GM12878 (cell line): ENCODE measurements at regions not wholly inside any gene's neighbourhood (a gene's known extent, or its start where the extent isn't known, plus 50 kb on each side); places are given as distances from the start of the nearest gene placed in this dataset.

Experiments
- ATAC-seq: fragments of 200-7000 bp; cut with Tn5 transposase; 3 replicates; pipeline ENCODE4 v1.9.1; 2020; ENCODE audit warnings: mild to moderate bottlenecking, moderate library complexity
- BruUV-seq: library from RNA; stranded (reverse); fragments of 400-500 nt; replicated peaks from 2 replicates; lab custom pipeline; 2021; lab: Mats Ljungman, UMichigan
- CTCF ChIA-PET: fragments of 300-600 bp; sonication (Branson Sonifier 250); formaldehyde crosslinking; extraction: SDS; loops from one replicate; lab custom pipeline; 2021; ENCODE audit warnings: inconsistent platforms; lab: Yijun Ruan, JAX
- POLR2A ChIA-PET: fragments of 350-600 bp; formaldehyde crosslinking; extraction: SDS; loops from one replicate; lab custom pipeline; 2021; ENCODE audit warnings: inconsistent platforms; lab: Charles Lee
- RAD21 ChIA-PET: fragments of 300-600 bp; sonication (Branson Sonifier 250); formaldehyde crosslinking; loops from one replicate; lab custom pipeline; 2023; ENCODE audit warnings: antibody characterized with exemption; ENCODE audit not compliant: unreplicated experiment; lab: Charles Lee
- SMC1A ChIA-PET: fragments of 300-600 bp; sonication (Branson Sonifier 250); formaldehyde crosslinking; loops from one replicate; lab custom pipeline; 2023; ENCODE audit not compliant: unreplicated experiment, uncharacterized antibody; lab: Charles Lee
- DNase-seq: peaks from one replicate; pipeline ENCODE4 v3.0.0-alpha.2; 2011; ENCODE audit warnings: low read depth, low spot score
- FAIRE-seq: peaks from 3 replicates; lab custom pipeline; 2011; peaks lifted over from hg19 to GRCh38; lab: Jason Lieb, UNC
- H2AFZ ChIP-seq: 2 replicates; pipeline ENCODE4 v1.6.0; 2011; ENCODE audit warnings: low read depth, low read length, control low read depth; ENCODE audit not compliant: control insufficient read depth
- H3K27ac ChIP-seq: 2 replicates; pipeline ENCODE4 v1.5.1; 2011; ENCODE audit warnings: control low read depth; ENCODE audit not compliant: control insufficient read depth, insufficient read depth
- H3K27me3 ChIP-seq, 2 experiments: replicated peaks in 1 of 2; 2 replicates each; pipeline versions ENCODE4 v1.6.0 to v1.6.1; 2011; ENCODE audit warnings: low read length in 1 of 2; ENCODE audit not compliant: control insufficient read depth in 2 of 2, insufficient read depth in 2 of 2
- H3K36me3 ChIP-seq, 2 experiments: 2 replicates each; pipeline ENCODE4 v1.5.1; 2011; ENCODE audit warnings: low read length in 1 of 2; ENCODE audit not compliant: control insufficient read depth in 2 of 2, insufficient read depth in 2 of 2
- H3K4me1 ChIP-seq: 2 replicates; pipeline ENCODE4 v1.6.1; 2011; ENCODE audit warnings: mild to moderate bottlenecking, low read length, moderate library complexity, mixed read lengths; ENCODE audit not compliant: control insufficient read depth, insufficient read depth
- H3K4me2 ChIP-seq: 2 replicates; pipeline ENCODE4 v1.6.0; 2011; ENCODE audit warnings: control low read depth; ENCODE audit not compliant: control insufficient read depth, insufficient read depth
- H3K4me3 ChIP-seq: fragments of 200-600 bp; sonication (generic); 2 replicates; pipeline ENCODE4 v1.5.1; 2016
- H3K79me2 ChIP-seq: 2 replicates; pipeline ENCODE4 v1.6.0; 2011; ENCODE audit warnings: low read length; ENCODE audit not compliant: control insufficient read depth, insufficient read depth
- H3K9ac ChIP-seq: 2 replicates; pipeline ENCODE4 v1.8.0; 2011; ENCODE audit warnings: low read length, control low read depth, mixed read lengths; ENCODE audit not compliant: control insufficient read depth, insufficient read depth
- H3K9me3 ChIP-seq: replicated peaks from 3 replicates; pipeline ENCODE4 v1.5.1; 2011; ENCODE audit warnings: mild to moderate bottlenecking, low read length; ENCODE audit not compliant: control insufficient read depth, insufficient read depth
- H4K20me1 ChIP-seq: 2 replicates; pipeline ENCODE4 v1.6.0; 2011; ENCODE audit not compliant: control insufficient read depth, insufficient read depth
- BHLHE40 ChIP-seq, 2 experiments: fragments of 450-650 bp in 1 of 2; IDR thresholded peaks; 2 replicates each; pipeline ENCODE4 v1.6.1; 2011 to 2017; ENCODE audit warnings: low read depth in 2 of 2, borderline replicate concordance in 1 of 2, improper control_type of control experiment in 1 of 2, low read length in 1 of 2, mild to moderate bottlenecking in 1 of 2
- FOXM1 ChIP-seq: IDR thresholded peaks from 2 replicates; pipeline ENCODE4 v1.6.1; 2012; ENCODE audit warnings: low read depth, mild to moderate bottlenecking, inconsistent platforms, low read length, moderate library complexity
- HDAC6 ChIP-seq: fragments of 200-600 bp; sonication (generic); IDR thresholded peaks from one replicate; pipeline ENCODE4 v1.8.0; 2017; ENCODE audit warnings: antibody characterized with exemption; ENCODE audit not compliant: unreplicated experiment
- MEF2B ChIP-seq: fragments of 450-650 bp; IDR thresholded peaks from 2 replicates; pipeline ENCODE4 v1.6.1; 2018; ENCODE audit warnings: mild to moderate bottlenecking, moderate library complexity; ENCODE audit not compliant: partially characterized antibody, poor library complexity, severe bottlenecking
- ZSCAN29 ChIP-seq: fragments of 450-650 bp; IDR thresholded peaks from 2 replicates; pipeline ENCODE4 v1.6.1; 2017; ENCODE audit warnings: mild to moderate bottlenecking, moderate library complexity
- WGBS: methylation state at CpG from one replicate; pipeline ENCODE4 v1.1.6; 2016; ENCODE audit warnings: low lambda C conversion rate; ENCODE audit not compliant: insufficient replicate concordance, insufficient coverage; ENCODE audit errors: missing lambda C conversion rate; 5-methylcytosine and 5-hydroxymethylcytosine counted together
- in situ Hi-C: fragments of 300-500 bp; cut with MboI; formaldehyde crosslinking; loops from 9 replicates; pipeline ENCODE4 v1.14.3; 2018; ENCODE audit warnings: mixed read lengths
- intact Hi-C: fragments of 100-400 bp; cut with micrococcal nuclease; formaldehyde crosslinking; loops from one replicate; pipeline ENCODE4 v1.14.2; 2022; ENCODE audit not compliant: unreplicated experiment
- TF ChIP-seq, protein P1 (sequence below): fragments of 450-650 bp; IDR thresholded peaks from 2 replicates; pipeline ENCODE4 v1.6.1; 2016; ENCODE audit warnings: mild to moderate bottlenecking

- no peak overlapping the region for H3K27ac ChIP-seq
- SMC1A ChIA-PET: no interaction called here
- no peak for TF ChIP-seq HDAC6
- TF ChIP-seq ZSCAN29: no peak
- TF ChIP-seq, all 136 proteins: peak for 0
- intact Hi-C loops (no loop called here), in situ Hi-C loops (no loop called here)
- Histone ChIP-seq H3K27me3 (no peaks in the 10 kb centered on the region), H3K36me3 (no peaks in the 10 kb centered on the region), H3K79me2 (no peaks in the 10 kb centered on the region), H4K20me1 (no peaks in the 10 kb centered on the region), H3K9ac (no peak overlapping the region), H2AFZ (no peak overlapping the region), H3K4me2 (no peak overlapping the region), H3K9me3 (no peaks in the 10 kb centered on the region; the same call in 1 of the 3 replicates), H3K4me3 (no peak overlapping the region), H3K4me1 (no peaks in the 10 kb centered on the region)
- BruUV-seq: no TSS peak
- ATAC-seq (no peak), FAIRE-seq (no peak), DNase-seq (no peak)
- WGBS: 60% methylated on average over 2 of the region's 2 CpGs
- ChIA-PET CTCF (no interaction called here), POLR2A (no interaction called here), RAD21 (no interaction called here)
These were observed 129.1 kb upstream of the RNF32 start for GRCh38 chr7:156511426-156511825.

GRCh38 chr7:156510966-156511365 is 129.6 kb upstream of the RNF32 start:
- H3K4me1 ChIP-seq: no peaks in the 10 kb centered on the region
- no peaks in the 10 kb centered on the region for H3K27me3 ChIP-seq
- ATAC-seq (no peak), DNase-seq (no peak), FAIRE-seq (no peak)
- ChIA-PET RAD21 (no interaction called here), SMC1A (no interaction called here), CTCF (no interaction called here), POLR2A (no interaction called here)
- H3K27ac ChIP-seq: no peak overlapping the region
- H3K36me3 ChIP-seq: no peaks in the 10 kb centered on the region
- intact Hi-C loops: no loop called here
- in situ Hi-C loops: no loop called here
- H3K79me2 ChIP-seq: no peaks in the 10 kb centered on the region
- no peak overlapping the region for H2AFZ ChIP-seq
- no TSS peak for BruUV-seq
- no peaks in the 10 kb centered on the region for H4K20me1 ChIP-seq
- no peaks in the 10 kb centered on the region; the same call in 1 of the 3 replicates for H3K9me3 ChIP-seq
- TF ChIP-seq, protein P1, sequence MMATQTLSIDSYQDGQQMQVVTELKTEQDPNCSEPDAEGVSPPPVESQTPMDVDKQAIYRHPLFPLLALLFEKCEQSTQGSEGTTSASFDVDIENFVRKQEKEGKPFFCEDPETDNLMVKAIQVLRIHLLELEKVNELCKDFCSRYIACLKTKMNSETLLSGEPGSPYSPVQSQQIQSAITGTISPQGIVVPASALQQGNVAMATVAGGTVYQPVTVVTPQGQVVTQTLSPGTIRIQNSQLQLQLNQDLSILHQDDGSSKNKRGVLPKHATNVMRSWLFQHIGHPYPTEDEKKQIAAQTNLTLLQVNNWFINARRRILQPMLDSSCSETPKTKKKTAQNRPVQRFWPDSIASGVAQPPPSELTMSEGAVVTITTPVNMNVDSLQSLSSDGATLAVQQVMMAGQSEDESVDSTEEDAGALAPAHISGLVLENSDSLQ: no peak
- no peak for TF ChIP-seq BHLHE40 (IDR thresholded peaks at IDR 0.05; ENCODE audit: borderline replicate concordance in 1 of 2, low read depth in 2 of 2, low read length in 1 of 2)
- no peak for TF ChIP-seq MEF2B
- no peak for TF ChIP-seq FOXM1
- H3K4me3 ChIP-seq: no peak overlapping the region
- no peak overlapping the region for H3K4me2 ChIP-seq
- H3K9ac ChIP-seq: no peak overlapping the region
